GM12878 (cell line): ENCODE measurements at regions not wholly inside any gene's neighbourhood (a gene's known extent, or its start where the extent isn't known, plus 50 kb on each side); places are given as distances from the start of the nearest gene placed in this dataset.

Source experiments
- ATAC-seq: fragments of 200-7000 bp; cut with Tn5 transposase; 3 replicates; pipeline ENCODE4 v1.9.1; 2020; ENCODE audit warnings: mild to moderate bottlenecking, moderate library complexity
- BruUV-seq: library from RNA; stranded (reverse); fragments of 400-500 nt; replicated peaks from 2 replicates; lab custom pipeline; 2021; lab: Mats Ljungman, UMichigan
- CTCF ChIA-PET: fragments of 300-600 bp; sonication (Branson Sonifier 250); formaldehyde crosslinking; extraction: SDS; loops from one replicate; lab custom pipeline; 2021; ENCODE audit warnings: inconsistent platforms; lab: Yijun Ruan, JAX
- POLR2A ChIA-PET: fragments of 350-600 bp; formaldehyde crosslinking; extraction: SDS; loops from one replicate; lab custom pipeline; 2021; ENCODE audit warnings: inconsistent platforms; lab: Charles Lee
- RAD21 ChIA-PET: fragments of 300-600 bp; sonication (Branson Sonifier 250); formaldehyde crosslinking; loops from one replicate; lab custom pipeline; 2023; ENCODE audit warnings: antibody characterized with exemption; ENCODE audit not compliant: unreplicated experiment; lab: Charles Lee
- SMC1A ChIA-PET: fragments of 300-600 bp; sonication (Branson Sonifier 250); formaldehyde crosslinking; loops from one replicate; lab custom pipeline; 2023; ENCODE audit not compliant: unreplicated experiment, uncharacterized antibody; lab: Charles Lee
- DNase-seq: peaks from one replicate; pipeline ENCODE4 v3.0.0-alpha.2; 2011; ENCODE audit warnings: low read depth, low spot score
- FAIRE-seq: peaks from 3 replicates; lab custom pipeline; 2011; peaks lifted over from hg19 to GRCh38; lab: Jason Lieb, UNC
- H2AFZ ChIP-seq: 2 replicates; pipeline ENCODE4 v1.6.0; 2011; ENCODE audit warnings: low read depth, low read length, control low read depth; ENCODE audit not compliant: control insufficient read depth
- H3K27ac ChIP-seq: 2 replicates; pipeline ENCODE4 v1.5.1; 2011; ENCODE audit warnings: control low read depth; ENCODE audit not compliant: control insufficient read depth, insufficient read depth
- H3K27me3 ChIP-seq, 2 experiments: replicated peaks in 1 of 2; 2 replicates each; pipeline versions ENCODE4 v1.6.0 to v1.6.1; 2011; ENCODE audit warnings: low read length in 1 of 2; ENCODE audit not compliant: control insufficient read depth in 2 of 2, insufficient read depth in 2 of 2
- H3K36me3 ChIP-seq, 2 experiments: 2 replicates each; pipeline ENCODE4 v1.5.1; 2011; ENCODE audit warnings: low read length in 1 of 2; ENCODE audit not compliant: control insufficient read depth in 2 of 2, insufficient read depth in 2 of 2
- H3K4me1 ChIP-seq: 2 replicates; pipeline ENCODE4 v1.6.1; 2011; ENCODE audit warnings: mild to moderate bottlenecking, low read length, moderate library complexity, mixed read lengths; ENCODE audit not compliant: control insufficient read depth, insufficient read depth
- H3K4me2 ChIP-seq: 2 replicates; pipeline ENCODE4 v1.6.0; 2011; ENCODE audit warnings: control low read depth; ENCODE audit not compliant: control insufficient read depth, insufficient read depth
- H3K4me3 ChIP-seq: fragments of 200-600 bp; sonication (generic); 2 replicates; pipeline ENCODE4 v1.5.1; 2016
- H3K79me2 ChIP-seq: 2 replicates; pipeline ENCODE4 v1.6.0; 2011; ENCODE audit warnings: low read length; ENCODE audit not compliant: control insufficient read depth, insufficient read depth
- H3K9ac ChIP-seq: 2 replicates; pipeline ENCODE4 v1.8.0; 2011; ENCODE audit warnings: low read length, control low read depth, mixed read lengths; ENCODE audit not compliant: control insufficient read depth, insufficient read depth
- H3K9me3 ChIP-seq: replicated peaks from 3 replicates; pipeline ENCODE4 v1.5.1; 2011; ENCODE audit warnings: mild to moderate bottlenecking, low read length; ENCODE audit not compliant: control insufficient read depth, insufficient read depth
- H4K20me1 ChIP-seq: 2 replicates; pipeline ENCODE4 v1.6.0; 2011; ENCODE audit not compliant: control insufficient read depth, insufficient read depth
- CHD2 ChIP-seq: IDR thresholded peaks from 2 replicates; pipeline ENCODE4 v1.6.1; 2011; ENCODE audit warnings: low read depth, low read length, improper control_type of control experiment, borderline replicate concordance
- CTCF ChIP-seq, 3 experiments: IDR thresholded peaks in 2 of 3; conservative IDR thresholded peaks in 1 of 3; 2 replicates each; pipeline ENCODE4 v1.5.1; 2011; ENCODE audit warnings: low read depth in 3 of 3, low read length in 3 of 3, mild to moderate bottlenecking in 3 of 3, control low read depth in 2 of 3, moderate library complexity in 2 of 3, inconsistent platforms in 1 of 3, mixed read lengths in 1 of 3; ENCODE audit not compliant: control insufficient read depth in 2 of 3, insufficient read depth in 1 of 3; ENCODE audit errors: extremely low read depth in 1 of 3
- DPF2 ChIP-seq: fragments of 450-650 bp; IDR thresholded peaks from 2 replicates; pipeline ENCODE4 v1.6.1; 2017; ENCODE audit warnings: mild to moderate bottlenecking
- GABPA ChIP-seq: IDR thresholded peaks from 2 replicates; pipeline ENCODE4 v1.6.1; 2014; ENCODE audit warnings: antibody characterized with exemption, low read depth, mild to moderate bottlenecking, inconsistent platforms
- HDGF ChIP-seq: fragments of 450-650 bp; IDR thresholded peaks from 2 replicates; pipeline ENCODE4 v1.6.1; 2016; ENCODE audit warnings: antibody characterized with exemption
- NRF1 ChIP-seq: conservative IDR thresholded peaks from 2 replicates; pipeline ENCODE4 v1.6.1; 2011; ENCODE audit warnings: mild to moderate bottlenecking, low read depth, low read length, improper control_type of control experiment
- SMAD5 ChIP-seq: IDR thresholded peaks from 2 replicates; pipeline ENCODE4 v1.6.1; 2016; ENCODE audit warnings: antibody characterized with exemption, low read depth
- SMC3 ChIP-seq: IDR thresholded peaks from 2 replicates; pipeline ENCODE4 v1.6.1; 2011; ENCODE audit warnings: low read length, improper control_type of control experiment, borderline replicate concordance
- SPI1 ChIP-seq: IDR thresholded peaks from 2 replicates; pipeline ENCODE4 v1.6.1; 2011; ENCODE audit warnings: low read depth, mild to moderate bottlenecking, low read length, moderate library complexity, borderline replicate concordance; ENCODE audit not compliant: insufficient read depth
- YY1 ChIP-seq: IDR thresholded peaks from 2 replicates; pipeline ENCODE4 v1.6.1; 2011; ENCODE audit warnings: low read depth, mild to moderate bottlenecking, low read length
- WGBS: methylation state at CpG from one replicate; pipeline ENCODE4 v1.1.6; 2016; ENCODE audit warnings: low lambda C conversion rate; ENCODE audit not compliant: insufficient replicate concordance, insufficient coverage; ENCODE audit errors: missing lambda C conversion rate; 5-methylcytosine and 5-hydroxymethylcytosine counted together
- in situ Hi-C: fragments of 300-500 bp; cut with MboI; formaldehyde crosslinking; loops from 9 replicates; pipeline ENCODE4 v1.14.3; 2018; ENCODE audit warnings: mixed read lengths
- intact Hi-C: fragments of 100-400 bp; cut with micrococcal nuclease; formaldehyde crosslinking; loops from one replicate; pipeline ENCODE4 v1.14.2; 2022; ENCODE audit not compliant: unreplicated experiment
- TF ChIP-seq, protein P1 (sequence below): fragments of 450-650 bp; IDR thresholded peaks from 2 replicates; pipeline ENCODE4 v1.6.1; 2017; ENCODE audit warnings: mild to moderate bottlenecking

DNA sequence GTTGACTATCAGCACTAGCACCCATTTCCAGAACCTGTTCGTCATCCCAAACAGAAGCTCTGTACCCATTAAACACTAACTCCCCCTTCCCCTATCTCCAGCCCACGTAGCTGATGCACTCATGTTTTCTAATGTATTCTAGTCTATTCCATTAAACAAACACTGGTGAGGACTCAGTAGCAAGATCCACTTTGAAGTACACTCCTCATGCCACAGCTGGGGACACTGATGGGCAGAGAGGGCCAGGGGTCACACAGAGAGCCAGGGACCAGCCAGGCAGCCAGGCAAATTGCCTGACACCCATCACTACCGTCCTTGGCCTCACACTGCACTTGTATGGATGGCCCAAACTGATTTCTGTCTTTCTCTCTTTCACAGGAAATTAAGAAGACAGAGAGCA lies 269.9 kb upstream of the DIO3 start:
- Histone ChIP-seq H3K79me2 (no peaks in the 10 kb centered on the region), H3K27ac (no peak overlapping the region), H3K4me2 (no peak overlapping the region)
- no peak for ATAC-seq
- FAIRE-seq = no peak
- TF ChIP-seq SPI1 (no peak), SMC3 (no peak)
- TF ChIP-seq, all 136 proteins: peak for 0
- in situ Hi-C loops (no loop called here), intact Hi-C loops (no loop called here)
- no peaks in the 10 kb centered on the region for H3K9me3 ChIP-seq
- no peaks in the 10 kb centered on the region for H3K4me1 ChIP-seq
- SMC1A ChIA-PET = no interaction called here
- no TSS peak for BruUV-seq
- H4K20me1 ChIP-seq = no peaks in the 10 kb centered on the region
- DNase-seq = no peak
- RAD21 ChIA-PET = no interaction called here
- no peak overlapping the region for H3K9ac ChIP-seq
- POLR2A ChIA-PET = no interaction called here
- H2AFZ ChIP-seq = no peak overlapping the region
- H3K4me3 ChIP-seq = no peak overlapping the region
- CTCF ChIA-PET = no interaction called here
- H3K27me3 ChIP-seq = no peaks in the 10 kb centered on the region
- WGBS = 0% methylated on average over 3 of the region's 3 CpGs
- no peaks in the 10 kb centered on the region for H3K36me3 ChIP-seq

DNA sequence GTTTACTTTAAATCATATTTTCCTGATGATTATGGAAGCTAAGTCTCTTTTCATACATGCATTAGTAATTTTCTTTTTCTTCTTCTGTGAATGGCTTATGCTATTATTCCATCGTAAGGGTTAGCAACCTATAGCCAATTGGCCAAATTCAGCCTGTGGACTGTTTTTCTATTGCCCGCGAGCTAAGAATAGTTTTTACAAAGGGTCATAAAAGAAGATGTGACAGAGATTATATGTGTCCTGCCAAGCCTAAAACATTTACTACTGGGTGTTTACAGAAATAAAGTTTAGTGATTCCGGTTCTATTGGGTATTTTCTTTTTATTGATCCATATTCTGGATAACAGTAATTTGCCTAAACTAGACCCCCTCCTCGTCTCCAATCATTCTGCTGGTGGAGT lies 268.8 kb upstream of the DIO3 start:
- Histone ChIP-seq H3K9me3 (no peaks in the 10 kb centered on the region), H3K4me1 (no peaks in the 10 kb centered on the region), H2AFZ (no peak overlapping the region), H4K20me1 (no peaks in the 10 kb centered on the region), H3K27ac (no peak overlapping the region), H3K9ac (no peak overlapping the region), H3K36me3 (no peaks in the 10 kb centered on the region), H3K4me2 (no peak overlapping the region), H3K79me2 (no peaks in the 10 kb centered on the region), H3K4me3 (no peak overlapping the region), H3K27me3 (no peaks in the 10 kb centered on the region)
- intact Hi-C loops (no loop called here), in situ Hi-C loops (no loop called here)
- ATAC-seq (no peak), DNase-seq (no peak), FAIRE-seq (no peak)
- TF ChIP-seq CHD2 (no peak), SMAD5 (no peak), HDGF (no peak), DPF2 (no peak), CTCF (IDR thresholded peaks at IDR 0.05 in 2 of 3, conservative IDR thresholded peaks at IDR 0.05 in 1 of 3; ENCODE audit: control insufficient read depth in 2 of 3, extremely low read depth in 1 of 3, insufficient read depth in 1 of 3, low read depth in 3 of 3, low read length in 3 of 3) (no peak), NRF1 (no peak), GABPA (no peak), YY1 (no peak)
- TF ChIP-seq, protein P1, sequence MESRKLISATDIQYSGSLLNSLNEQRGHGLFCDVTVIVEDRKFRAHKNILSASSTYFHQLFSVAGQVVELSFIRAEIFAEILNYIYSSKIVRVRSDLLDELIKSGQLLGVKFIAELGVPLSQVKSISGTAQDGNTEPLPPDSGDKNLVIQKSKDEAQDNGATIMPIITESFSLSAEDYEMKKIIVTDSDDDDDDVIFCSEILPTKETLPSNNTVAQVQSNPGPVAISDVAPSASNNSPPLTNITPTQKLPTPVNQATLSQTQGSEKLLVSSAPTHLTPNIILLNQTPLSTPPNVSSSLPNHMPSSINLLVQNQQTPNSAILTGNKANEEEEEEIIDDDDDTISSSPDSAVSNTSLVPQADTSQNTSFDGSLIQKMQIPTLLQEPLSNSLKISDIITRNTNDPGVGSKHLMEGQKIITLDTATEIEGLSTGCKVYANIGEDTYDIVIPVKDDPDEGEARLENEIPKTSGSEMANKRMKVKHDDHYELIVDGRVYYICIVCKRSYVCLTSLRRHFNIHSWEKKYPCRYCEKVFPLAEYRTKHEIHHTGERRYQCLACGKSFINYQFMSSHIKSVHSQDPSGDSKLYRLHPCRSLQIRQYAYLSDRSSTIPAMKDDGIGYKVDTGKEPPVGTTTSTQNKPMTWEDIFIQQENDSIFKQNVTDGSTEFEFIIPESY = no peak
- SMC1A ChIA-PET = no interaction called here
- POLR2A ChIA-PET = no interaction called here
- WGBS = 37% methylated on average over 5 of the region's 5 CpGs
- CTCF ChIA-PET = no interaction called here
- BruUV-seq = no TSS peak
- RAD21 ChIA-PET = no interaction called here
